K562 (cell line): ENCODE measurements at regions not wholly inside any gene's neighbourhood (a gene's known extent, or its start where the extent isn't known, plus 50 kb on each side); places are given as distances from the start of the nearest gene placed in this dataset.

ENCODE experiments used
- ARNT ChIP-seq, 2 experiments: fragments of 450-650 bp; IDR thresholded peaks; 2 replicates each; pipeline ENCODE4 v1.6.1; 2016; ENCODE audit warnings: mild to moderate bottlenecking in 1 of 2
- CHD7 ChIP-seq: fragments of 200-600 bp; sonication (generic); IDR thresholded peaks from one replicate; pipeline ENCODE4 v1.6.1; 2012; ENCODE audit warnings: mild to moderate bottlenecking, low read depth, low read length, inconsistent platforms
- DNMT1 ChIP-seq: fragments of 450-650 bp; IDR thresholded peaks from 2 replicates; pipeline ENCODE4 v1.6.1; 2016; ENCODE audit warnings: antibody characterized with exemption, mild to moderate bottlenecking
- EHMT2 ChIP-seq: fragments of 450-650 bp; IDR thresholded peaks from 2 replicates; pipeline ENCODE4 v1.6.1; 2018; ENCODE audit warnings: antibody characterized with exemption
- HOMEZ ChIP-seq: fragments of 250-450 bp; sonication (Bioruptor Pico); IDR thresholded peaks from 2 replicates; pipeline ENCODE4 v1.4.0; 2020; ENCODE audit warnings: mild to moderate bottlenecking, moderate library complexity
- RFX5 ChIP-seq: IDR thresholded peaks from 2 replicates; pipeline ENCODE4 v1.6.1; 2011; ENCODE audit warnings: low read depth, mild to moderate bottlenecking, improper control_type of control experiment, low read length
- SIN3A ChIP-seq, 2 experiments: fragments of 150-350 bp in 1 of 2; IDR thresholded peaks; 2 replicates each; pipeline ENCODE4 v1.6.1; 2011 to 2016; ENCODE audit warnings: borderline replicate concordance in 2 of 2, low read depth in 2 of 2, low read length in 2 of 2, mild to moderate bottlenecking in 2 of 2, moderate library complexity in 2 of 2; ENCODE audit not compliant: control insufficient read depth in 1 of 2
- TBP ChIP-seq: optimal IDR thresholded peaks from 2 replicates; pipeline ENCODE3; 2011; ENCODE audit warnings: low read depth, low read length, improper control_type of control experiment
- ZNF445 ChIP-seq: fragments of 250-450 bp; sonication (Bioruptor Pico); IDR thresholded peaks from 2 replicates; pipeline ENCODE4 v1.4.0; 2020; ENCODE audit warnings: low read depth, mild to moderate bottlenecking, moderate library complexity
- TF ChIP-seq, protein P1 (sequence below): IDR thresholded peaks from 2 replicates; pipeline ENCODE4 v1.6.1; 2016; ENCODE audit warnings: missing genetic modification characterization, missing compliant biosample characterization
- TF ChIP-seq, protein P2 (sequence below), 2 experiments: fragments of 450-650 bp; conservative IDR thresholded peaks; 2 replicates each; pipeline ENCODE4 v1.6.1; 2017; ENCODE audit warnings: mild to moderate bottlenecking in 2 of 2, moderate library complexity in 2 of 2
- TF ChIP-seq, protein P3 (sequence below): fragments of 250-450 bp; sonication (Bioruptor Pico); IDR thresholded peaks from 2 replicates; pipeline ENCODE4 v1.5.0; 2021

- no peak for TF ChIP-seq CHD7
- no peak for TF ChIP-seq DNMT1
- TF ChIP-seq EHMT2: no peak
- no peak for TF ChIP-seq HOMEZ (CRISPR knock-in tag)
- TF ChIP-seq, protein P1, sequence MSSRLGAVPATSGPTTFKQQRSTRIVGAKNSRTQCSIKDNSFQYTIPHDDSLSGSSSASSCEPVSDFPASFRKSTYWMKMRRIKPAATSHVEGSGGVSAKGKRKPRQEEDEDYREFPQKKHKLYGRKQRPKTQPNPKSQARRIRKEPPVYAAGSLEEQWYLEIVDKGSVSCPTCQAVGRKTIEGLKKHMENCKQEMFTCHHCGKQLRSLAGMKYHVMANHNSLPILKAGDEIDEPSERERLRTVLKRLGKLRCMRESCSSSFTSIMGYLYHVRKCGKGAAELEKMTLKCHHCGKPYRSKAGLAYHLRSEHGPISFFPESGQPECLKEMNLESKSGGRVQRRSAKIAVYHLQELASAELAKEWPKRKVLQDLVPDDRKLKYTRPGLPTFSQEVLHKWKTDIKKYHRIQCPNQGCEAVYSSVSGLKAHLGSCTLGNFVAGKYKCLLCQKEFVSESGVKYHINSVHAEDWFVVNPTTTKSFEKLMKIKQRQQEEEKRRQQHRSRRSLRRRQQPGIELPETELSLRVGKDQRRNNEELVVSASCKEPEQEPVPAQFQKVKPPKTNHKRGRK: no peak
- TF ChIP-seq, protein P2, sequence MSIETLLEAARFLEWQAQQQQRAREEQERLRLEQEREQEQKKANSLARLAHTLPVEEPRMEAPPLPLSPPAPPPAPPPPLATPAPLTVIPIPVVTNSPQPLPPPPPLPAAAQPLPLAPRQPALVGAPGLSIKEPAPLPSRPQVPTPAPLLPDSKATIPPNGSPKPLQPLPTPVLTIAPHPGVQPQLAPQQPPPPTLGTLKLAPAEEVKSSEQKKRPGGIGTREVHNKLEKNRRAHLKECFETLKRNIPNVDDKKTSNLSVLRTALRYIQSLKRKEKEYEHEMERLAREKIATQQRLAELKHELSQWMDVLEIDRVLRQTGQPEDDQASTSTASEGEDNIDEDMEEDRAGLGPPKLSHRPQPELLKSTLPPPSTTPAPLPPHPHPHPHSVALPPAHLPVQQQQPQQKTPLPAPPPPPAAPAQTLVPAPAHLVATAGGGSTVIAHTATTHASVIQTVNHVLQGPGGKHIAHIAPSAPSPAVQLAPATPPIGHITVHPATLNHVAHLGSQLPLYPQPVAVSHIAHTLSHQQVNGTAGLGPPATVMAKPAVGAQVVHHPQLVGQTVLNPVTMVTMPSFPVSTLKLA (conservative IDR thresholded peaks at IDR 0.05): no peak
- TF ChIP-seq SIN3A (IDR thresholded peaks at IDR 0.05; ENCODE audit: borderline replicate concordance in 2 of 2, control insufficient read depth in 1 of 2, low read depth in 2 of 2, low read length in 2 of 2): no peak
- no peak for TF ChIP-seq TBP
- TF ChIP-seq, protein P3, sequence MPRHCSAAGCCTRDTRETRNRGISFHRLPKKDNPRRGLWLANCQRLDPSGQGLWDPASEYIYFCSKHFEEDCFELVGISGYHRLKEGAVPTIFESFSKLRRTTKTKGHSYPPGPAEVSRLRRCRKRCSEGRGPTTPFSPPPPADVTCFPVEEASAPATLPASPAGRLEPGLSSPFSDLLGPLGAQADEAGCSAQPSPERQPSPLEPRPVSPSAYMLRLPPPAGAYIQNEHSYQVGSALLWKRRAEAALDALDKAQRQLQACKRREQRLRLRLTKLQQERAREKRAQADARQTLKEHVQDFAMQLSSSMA: no peak
- no peak for TF ChIP-seq ARNT (IDR thresholded peaks at IDR 0.05)
- no peak for TF ChIP-seq ZNF445 (CRISPR knock-in tag)
- no peak for TF ChIP-seq RFX5
Observed at GRCh38 chr10:54866666-54867065, 65.6 kb upstream of the PCDH15 start (continued).
